Hematopoietic multipotent progenitor cell (in vitro differentiated cells): ENCODE measurements at regions not wholly inside any gene's neighbourhood (a gene's known extent, or its start where the extent isn't known, plus 50 kb on each side); places are given as distances from the start of the nearest gene placed in this dataset.
"Not testable (repeated sequence)": the region's sequence is repeated elsewhere in the genome, so short reads cannot be mapped to it uniquely, and the experiment has no call there.

Source experiments
- DNase-seq, 3 donors: peaks; one replicate each; pipeline ENCODE4 v3.0.0-alpha.2; 2011 to 2015; ENCODE audit warnings: low read depth in 2 of 3, low spot score in 2 of 3

- peak in 2 of 3 donors; percentile 16 to 63 for DNase-seq
Observed at GRCh38 chr5:135185481-135186065, 151.5 kb upstream of the PITX1 start.

DNA sequence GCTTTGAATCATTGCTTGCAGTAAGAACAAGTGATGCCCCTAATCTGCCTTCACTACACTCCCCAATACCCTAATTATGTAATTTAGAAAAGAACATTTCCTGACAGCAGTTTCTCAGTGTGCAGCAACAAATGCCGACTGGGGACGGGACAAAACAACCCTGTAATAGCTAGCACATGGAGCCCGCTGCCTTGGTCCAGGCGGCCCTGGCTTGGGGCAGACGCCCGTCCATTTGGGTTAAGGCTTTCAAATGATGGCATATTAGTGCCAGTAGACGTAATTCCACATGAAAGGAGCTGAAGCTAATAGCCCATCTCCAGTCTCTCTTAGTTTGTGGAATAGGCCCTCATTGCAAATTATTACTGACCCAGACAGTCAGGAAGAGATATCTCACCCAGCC, 150.6 kb upstream of the PITX1 start:
- no peak for DNase-seq

DNA sequence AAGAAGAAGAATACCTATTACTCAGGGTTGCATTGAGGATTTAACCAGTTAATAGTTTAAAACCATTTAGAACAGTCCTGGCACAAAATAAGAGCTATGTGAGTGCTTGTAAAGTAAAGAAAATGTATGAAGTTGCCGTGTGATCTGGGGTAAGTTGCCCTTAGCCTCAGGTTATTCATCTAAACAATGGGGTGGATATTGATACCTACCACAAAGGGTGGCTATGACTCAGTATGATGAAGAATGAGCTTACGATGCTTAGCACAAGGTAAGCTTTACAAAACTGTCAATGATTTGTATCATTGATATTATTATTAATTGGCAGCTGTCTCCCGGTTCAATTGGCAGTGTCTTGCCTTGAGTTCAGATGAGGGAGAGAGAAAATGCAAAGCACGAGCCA, 149.4 kb upstream of the PITX1 start:
- DNase-seq = no peak

DNA sequence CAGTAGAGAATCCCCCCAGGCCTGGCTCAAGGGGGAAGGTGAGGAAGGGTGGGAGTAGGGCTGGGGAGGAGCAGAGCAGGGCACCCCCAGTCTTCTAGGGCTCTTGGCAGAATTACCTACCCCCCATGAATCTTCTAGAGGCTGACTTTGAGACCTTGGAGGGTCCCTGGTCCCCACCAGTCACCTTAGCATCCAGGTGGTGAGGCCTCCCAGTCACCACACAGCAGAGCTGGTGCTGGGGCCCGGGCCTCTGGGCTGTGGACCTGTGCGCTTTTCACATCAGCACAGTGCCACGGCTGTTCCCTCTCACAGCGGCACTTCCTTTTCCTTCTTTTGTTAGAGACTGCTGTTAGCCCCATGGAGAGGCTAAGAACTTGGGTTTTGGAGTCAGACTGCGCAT, 148.6 kb upstream of the PITX1 start:
- DNase-seq = no peak

- no peak for DNase-seq
Observed at GRCh38 chr5:135181653-135182052, 147.6 kb upstream of the PITX1 start.

DNA sequence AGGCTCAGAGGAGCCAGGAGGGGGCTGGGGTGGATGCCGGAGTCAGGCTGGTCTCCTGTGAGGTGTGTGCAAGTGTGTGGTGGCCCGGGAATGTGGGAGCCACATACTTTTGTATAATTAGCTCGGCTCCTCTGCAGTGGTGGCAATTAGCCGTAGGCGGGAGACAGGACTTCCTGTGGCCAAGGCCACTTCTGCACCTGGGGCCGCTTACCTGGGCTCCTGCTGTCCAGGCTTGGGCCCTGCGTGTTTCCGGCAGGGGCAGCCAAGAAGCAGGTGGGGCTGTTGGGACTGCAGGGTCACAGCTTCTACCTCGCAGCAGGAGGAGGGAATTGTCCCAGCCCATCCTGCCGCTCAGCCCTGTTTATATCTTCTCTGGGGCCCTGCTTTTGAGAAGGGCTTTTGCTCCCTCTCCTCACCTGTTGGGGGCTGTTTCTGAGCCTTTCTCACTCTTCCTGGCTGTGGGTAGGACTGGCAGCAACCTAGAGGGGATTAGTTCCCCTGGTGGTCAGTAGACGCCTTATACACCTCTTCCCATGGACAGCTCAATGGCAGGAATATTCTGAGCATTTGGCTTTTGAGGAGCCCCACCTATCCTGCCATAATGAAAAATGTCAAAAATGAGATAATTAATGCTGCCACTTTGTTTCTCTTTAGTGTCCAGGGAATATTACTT, 145.4 kb upstream of the PITX1 start:
- DNase-seq = no peak

- DNase-seq = no peak
Observed at GRCh38 chr5:135178476-135179155, 144.6 kb upstream of the PITX1 start.

DNA sequence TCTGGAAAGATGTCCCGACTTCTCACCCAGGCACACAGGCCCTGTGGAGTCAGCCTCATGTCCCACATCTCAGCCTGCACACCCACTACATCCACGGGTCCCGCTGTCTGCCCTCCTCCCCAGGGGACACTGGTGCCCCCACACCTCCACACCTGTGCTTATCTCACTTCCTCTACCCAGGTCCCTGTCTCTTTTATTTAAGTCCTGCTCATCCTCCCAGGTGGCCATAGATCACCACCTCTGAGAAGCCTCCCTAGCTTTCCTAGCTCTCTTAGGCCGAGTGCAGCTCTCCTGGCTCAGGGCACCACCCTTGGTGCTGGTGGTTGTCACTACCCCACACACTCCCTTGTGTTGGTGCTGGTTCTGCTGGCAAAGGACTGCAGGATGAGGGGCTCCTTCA, 143.6 kb upstream of the PITX1 start:
- no peak for DNase-seq

GRCh38 chr5:135176991-135177390, 143.0 kb upstream of the PITX1 start:
- DNase-seq = no peak

- no peak for DNase-seq
Observed at GRCh38 chr5:135174315-135175096, 140.5 kb upstream of the PITX1 start.

GRCh38 chr5:135173662-135174290, 139.7 kb upstream of the PITX1 start:
- no peak for DNase-seq

GRCh38 chr5:135172718-135173117, 138.7 kb upstream of the PITX1 start:
- no peak for DNase-seq

- DNase-seq = no peak
Observed at GRCh38 chr5:135171336-135171735, 137.3 kb upstream of the PITX1 start.

DNA sequence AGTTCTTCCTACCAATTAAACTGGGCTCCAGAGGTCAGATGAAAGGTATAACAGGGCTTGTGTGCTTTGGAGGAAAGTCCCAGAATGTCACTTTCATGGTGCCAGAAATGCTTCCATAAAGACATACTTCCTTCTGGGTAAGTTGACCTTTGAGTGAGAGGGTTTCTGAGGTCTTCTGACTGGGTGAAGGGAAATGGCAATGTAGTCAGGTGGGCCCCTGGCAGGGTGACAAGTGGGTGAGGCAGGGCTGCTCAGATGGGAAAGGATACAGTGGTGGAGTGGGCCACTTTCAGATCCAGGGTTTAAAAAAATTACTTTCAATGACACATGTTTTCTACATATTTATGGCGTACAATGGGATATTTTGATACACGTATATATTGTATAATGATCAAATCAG, 136.5 kb upstream of the PITX1 start:
- no peak for DNase-seq

DNA sequence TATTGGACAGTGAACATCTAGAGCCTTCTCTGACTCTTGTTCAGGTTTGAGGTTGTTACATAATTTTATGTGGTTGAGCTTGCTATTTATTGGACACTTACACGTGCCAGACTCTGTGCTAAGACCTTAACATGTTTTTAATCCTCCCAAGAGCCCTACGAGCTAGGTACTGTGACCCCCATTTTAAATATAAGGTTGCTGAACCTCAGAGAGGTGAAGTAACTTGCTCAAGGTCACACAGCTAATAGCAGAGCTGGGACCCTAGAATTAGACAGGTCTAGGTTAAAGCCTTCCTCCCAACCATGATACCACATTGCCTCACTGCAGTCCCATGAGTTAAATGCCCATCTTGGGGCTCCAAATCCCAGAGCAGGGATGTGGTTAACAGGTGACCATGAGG, 135.7 kb upstream of the PITX1 start:
- no peak for DNase-seq

DNA sequence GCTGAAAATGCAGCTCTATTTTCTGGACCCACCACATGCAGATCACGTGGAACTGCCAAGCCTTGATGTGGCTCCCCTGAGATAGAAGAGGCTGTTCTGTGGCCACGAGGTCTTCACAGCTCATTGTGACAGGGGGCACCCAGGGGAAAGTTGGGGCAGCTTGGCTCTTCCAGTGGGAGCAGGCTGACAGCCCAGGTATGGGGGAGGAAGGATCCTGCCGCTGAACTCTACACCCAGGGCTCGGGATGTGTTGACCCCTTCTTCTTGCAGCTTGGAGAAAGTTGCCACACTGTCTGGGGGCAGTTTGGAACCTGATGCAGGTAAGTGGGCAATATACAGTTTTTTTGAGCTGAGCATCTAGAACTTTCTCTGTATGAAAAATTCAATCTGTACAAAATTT, 133.6 kb upstream of the PITX1 start:
- no peak for DNase-seq

DNA sequence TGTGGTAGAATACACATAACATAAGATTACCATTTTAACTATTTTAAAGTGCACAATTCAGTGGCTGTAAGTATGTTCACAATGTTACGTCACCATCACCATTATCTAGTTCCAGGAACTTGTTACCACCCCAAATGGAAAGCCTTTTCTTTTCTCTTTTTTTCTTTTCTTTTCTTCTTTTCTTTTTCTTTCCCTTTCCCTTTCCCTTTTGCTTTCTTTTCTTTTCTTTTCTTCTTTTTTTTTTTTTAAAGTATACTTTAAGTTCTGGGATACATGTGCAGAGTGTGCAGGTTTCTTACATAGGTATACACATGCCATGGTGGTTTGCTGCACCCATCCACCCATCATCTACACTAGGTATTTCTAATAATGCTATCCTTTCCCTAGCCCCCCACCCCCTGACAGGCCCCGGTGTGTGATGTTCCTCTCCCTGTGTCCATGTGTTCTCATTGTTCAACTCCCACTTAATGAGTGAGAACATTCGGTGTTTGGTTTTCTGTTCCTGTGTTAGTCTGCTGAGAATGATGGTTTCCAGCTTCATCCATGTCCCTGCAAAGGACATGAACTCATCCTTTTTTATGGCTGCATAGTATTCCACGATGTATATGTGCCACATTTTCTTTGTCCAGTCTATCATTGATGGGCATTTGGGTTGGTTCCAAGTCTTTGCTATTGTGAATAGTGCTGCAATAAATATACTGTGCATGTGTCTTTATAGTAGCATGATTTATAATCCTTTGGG, 131.0 kb upstream of the PITX1 start:
- DNase-seq = not testable (repeated sequence)

DNA sequence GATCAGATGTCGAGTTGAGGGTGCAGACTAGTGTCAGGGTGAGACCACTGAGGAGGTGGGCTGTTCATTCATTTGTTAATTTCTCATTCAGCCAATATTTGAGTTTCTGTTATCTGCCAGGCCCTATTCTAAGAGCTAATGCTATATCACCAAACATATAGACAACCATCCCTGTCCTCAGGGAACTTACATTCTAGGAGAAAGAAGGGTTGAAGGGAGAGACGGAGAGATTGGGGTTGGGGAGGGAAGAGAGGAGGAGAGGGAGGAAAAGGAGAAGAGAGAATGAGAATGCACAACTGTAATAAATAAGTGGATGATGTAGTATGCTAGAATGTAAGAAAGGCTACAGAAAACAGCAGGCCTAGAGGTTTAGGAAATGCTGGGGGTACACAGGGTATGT, 129.9 kb upstream of the PITX1 start:
- no peak for DNase-seq

GRCh38 chr5:135163391-135163790, 129.4 kb upstream of the PITX1 start:
- no peak for DNase-seq

GRCh38 chr5:135162661-135163265, 128.7 kb upstream of the PITX1 start:
- DNase-seq = no peak
